GM12878 (cell line): ENCODE measurements at regions not wholly inside any gene's neighbourhood (a gene's known extent, or its start where the extent isn't known, plus 50 kb on each side); places are given as distances from the start of the nearest gene placed in this dataset.

Source experiments
- CTCF ChIP-seq, 3 experiments: IDR thresholded peaks in 2 of 3; conservative IDR thresholded peaks in 1 of 3; 2 replicates each; pipeline ENCODE4 v1.5.1; 2011; ENCODE audit warnings: low read depth in 3 of 3, low read length in 3 of 3, mild to moderate bottlenecking in 3 of 3, control low read depth in 2 of 3, moderate library complexity in 2 of 3, inconsistent platforms in 1 of 3, mixed read lengths in 1 of 3; ENCODE audit not compliant: control insufficient read depth in 2 of 3, insufficient read depth in 1 of 3; ENCODE audit errors: extremely low read depth in 1 of 3
- GABPA ChIP-seq: IDR thresholded peaks from 2 replicates; pipeline ENCODE4 v1.6.1; 2014; ENCODE audit warnings: antibody characterized with exemption, low read depth, mild to moderate bottlenecking, inconsistent platforms
- ZNF24 ChIP-seq: fragments of 450-650 bp; IDR thresholded peaks from 2 replicates; pipeline ENCODE4 v1.6.1; 2017; ENCODE audit warnings: antibody characterized with exemption, mild to moderate bottlenecking

GRCh38 chr12:24701343-24701742, 247.6 kb downstream of the BCAT1 start:
- TF ChIP-seq CTCF (IDR thresholded peaks at IDR 0.05 in 2 of 3, conservative IDR thresholded peaks at IDR 0.05 in 1 of 3; ENCODE audit: control insufficient read depth in 2 of 3, extremely low read depth in 1 of 3, insufficient read depth in 1 of 3, low read depth in 3 of 3, low read length in 3 of 3): no peak
- TF ChIP-seq GABPA: no peak
- no peak for TF ChIP-seq ZNF24
